Fibroblast of lung (primary cell): ENCODE measurements at regions not wholly inside any gene's neighbourhood (a gene's known extent, or its start where the extent isn't known, plus 50 kb on each side); places are given as distances from the start of the nearest gene placed in this dataset.

Experiments used
- DNase-seq, 2 donors: peaks; one replicate each; pipeline versions ENCODE4 v3.0.0 to v3.0.0-alpha.2; 2010; ENCODE audit warnings: low read depth in 2 of 2
- H2AFZ ChIP-seq: 2 replicates; pipeline ENCODE4 v1.5.1; 2012; ENCODE audit warnings: low read length, control low read depth, inconsistent platforms
- H3K27ac ChIP-seq: 2 replicates; pipeline ENCODE4 v1.5.1; 2011; ENCODE audit warnings: low read length, control low read depth; ENCODE audit not compliant: insufficient read depth
- H3K27me3 ChIP-seq: 2 replicates; pipeline ENCODE4 v1.5.1; 2011; ENCODE audit warnings: mild to moderate bottlenecking, low read length; ENCODE audit not compliant: control insufficient read depth, insufficient read depth
- H3K36me3 ChIP-seq: 2 replicates; pipeline ENCODE4 v1.5.1; 2011; ENCODE audit warnings: low read length; ENCODE audit not compliant: control insufficient read depth, insufficient read depth
- H3K4me1 ChIP-seq: 2 replicates; pipeline ENCODE4 v1.5.1; 2011; ENCODE audit warnings: low read length; ENCODE audit not compliant: control insufficient read depth, insufficient read depth; ENCODE audit errors: extremely low read depth
- H3K4me2 ChIP-seq: 2 replicates; pipeline ENCODE4 v1.5.1; 2011; ENCODE audit warnings: low read length, control low read depth; ENCODE audit not compliant: insufficient read depth; ENCODE audit errors: extremely low read depth
- H3K4me3 ChIP-seq, 4 experiments: fragments of 200-600 bp in 1 of 4; sonication (generic) in 1 of 4; replicated peaks in 1 of 4; 2 replicates each; pipeline ENCODE4 v1.5.1; 2011 to 2016; ENCODE audit warnings: low read length in 4 of 4, low read depth in 3 of 4, mild to moderate bottlenecking in 3 of 4, control low read depth in 2 of 4, inconsistent platforms in 1 of 4, mixed read lengths in 1 of 4; ENCODE audit not compliant: insufficient read depth in 1 of 4; ENCODE audit errors: control extremely low read depth in 1 of 4
- H3K79me2 ChIP-seq: 2 replicates; pipeline ENCODE4 v1.5.1; 2012; ENCODE audit warnings: mild to moderate bottlenecking, low read length, inconsistent platforms; ENCODE audit not compliant: control insufficient read depth, insufficient read depth
- H3K9ac ChIP-seq: 2 replicates; pipeline ENCODE4 v1.5.1; 2011; ENCODE audit warnings: mild to moderate bottlenecking, low read length, control low read depth; ENCODE audit not compliant: insufficient read depth
- H3K9me3 ChIP-seq: 2 replicates; pipeline ENCODE4 v1.5.1; 2012; ENCODE audit warnings: low read depth, low read length; ENCODE audit not compliant: control insufficient read depth, insufficient read depth
- H4K20me1 ChIP-seq: 2 replicates; pipeline ENCODE4 v1.5.1; 2011; ENCODE audit warnings: low read length; ENCODE audit not compliant: control insufficient read depth, insufficient read depth; ENCODE audit errors: extremely low read depth
- CTCF ChIP-seq, 2 donors: IDR thresholded peaks in 1 of 2; conservative IDR thresholded peaks in 1 of 2; 1 replicate in 1 of 2; 2 replicates in 1 of 2; pipeline ENCODE4 v1.5.1; 2011 to 2012; ENCODE audit warnings: low read length in 2 of 2, control low read depth in 1 of 2, inconsistent platforms in 1 of 2, low read depth in 1 of 2, mild to moderate bottlenecking in 1 of 2
- EZH2 ChIP-seq: IDR thresholded peaks from 2 replicates; pipeline ENCODE4 v1.5.1; 2012; ENCODE audit warnings: low read length, control low read depth, mild to moderate bottlenecking; ENCODE audit errors: missing control alignments

- Histone ChIP-seq H3K4me3 (no peak overlapping the region), H4K20me1 (no peaks in the 10 kb centered on the region), H3K27me3 (no peaks in the 10 kb centered on the region), H3K36me3 (no peaks in the 10 kb centered on the region), H3K27ac (no peak overlapping the region), H3K9ac (no peak overlapping the region), H3K79me2 (no peaks in the 10 kb centered on the region), H2AFZ (no peak overlapping the region), H3K9me3 (no peaks in the 10 kb centered on the region), H3K4me1 (peaks cover 2% of the 10 kb centered on the region), H3K4me2 (no peak overlapping the region)
- DNase-seq = no peak
- TF ChIP-seq EZH2 (no peak), CTCF (conservative IDR thresholded peaks at IDR 0.05 in 1 of 2, IDR thresholded peaks at IDR 0.05 in 1 of 2; ENCODE audit: low read depth in 1 of 2, low read length in 2 of 2) (no peak)
Measured at GRCh38 chr7:46011059-46011458, 90.0 kb upstream of the IGFBP3 start.

- no peaks in the 10 kb centered on the region for H3K79me2 ChIP-seq
- H3K9ac ChIP-seq = no peak overlapping the region
- TF ChIP-seq EZH2 = no peak
- no peak overlapping the region for H3K4me3 ChIP-seq
- H3K36me3 ChIP-seq = no peaks in the 10 kb centered on the region
- H4K20me1 ChIP-seq = no peaks in the 10 kb centered on the region
- no peak for DNase-seq
- peaks cover 6% of the 10 kb centered on the region for H3K4me1 ChIP-seq
- H3K27me3 ChIP-seq = no peaks in the 10 kb centered on the region
- H2AFZ ChIP-seq = no peak overlapping the region
- H3K9me3 ChIP-seq = no peaks in the 10 kb centered on the region
- H3K4me2 ChIP-seq = no peak overlapping the region
- H3K27ac ChIP-seq = no peak overlapping the region
Measured at GRCh38 chr7:46009211-46009610, 88.1 kb upstream of the IGFBP3 start.

GRCh38 chr7:46007990-46008643 lies 87.0 kb upstream of the IGFBP3 start:
- H3K4me2 ChIP-seq = no peak overlapping the region
- no peaks in the 10 kb centered on the region for H3K27me3 ChIP-seq
- H4K20me1 ChIP-seq = no peaks in the 10 kb centered on the region
- no peaks in the 10 kb centered on the region for H3K79me2 ChIP-seq
- H3K9ac ChIP-seq = no peak overlapping the region
- H3K4me1 ChIP-seq = peaks cover 9% of the 10 kb centered on the region
- DNase-seq = no peak
- H3K27ac ChIP-seq = no peak overlapping the region
- no peaks in the 10 kb centered on the region for H3K36me3 ChIP-seq
- H2AFZ ChIP-seq = no peak overlapping the region
- no peak overlapping the region for H3K4me3 ChIP-seq
- TF ChIP-seq CTCF (conservative IDR thresholded peaks at IDR 0.05 in 1 of 2, IDR thresholded peaks at IDR 0.05 in 1 of 2; ENCODE audit: low read depth in 1 of 2, low read length in 2 of 2) = no peak
- no peaks in the 10 kb centered on the region for H3K9me3 ChIP-seq
